ENCODE measurements at regions not wholly inside any gene's neighbourhood (a gene's known extent, or its start where the extent isn't known, plus 50 kb on each side); places are given as distances from the start of the nearest gene placed in this dataset.
A peak's percentile ranks its signal among the peaks of the same experiment; 100 is the strongest.

DNA sequence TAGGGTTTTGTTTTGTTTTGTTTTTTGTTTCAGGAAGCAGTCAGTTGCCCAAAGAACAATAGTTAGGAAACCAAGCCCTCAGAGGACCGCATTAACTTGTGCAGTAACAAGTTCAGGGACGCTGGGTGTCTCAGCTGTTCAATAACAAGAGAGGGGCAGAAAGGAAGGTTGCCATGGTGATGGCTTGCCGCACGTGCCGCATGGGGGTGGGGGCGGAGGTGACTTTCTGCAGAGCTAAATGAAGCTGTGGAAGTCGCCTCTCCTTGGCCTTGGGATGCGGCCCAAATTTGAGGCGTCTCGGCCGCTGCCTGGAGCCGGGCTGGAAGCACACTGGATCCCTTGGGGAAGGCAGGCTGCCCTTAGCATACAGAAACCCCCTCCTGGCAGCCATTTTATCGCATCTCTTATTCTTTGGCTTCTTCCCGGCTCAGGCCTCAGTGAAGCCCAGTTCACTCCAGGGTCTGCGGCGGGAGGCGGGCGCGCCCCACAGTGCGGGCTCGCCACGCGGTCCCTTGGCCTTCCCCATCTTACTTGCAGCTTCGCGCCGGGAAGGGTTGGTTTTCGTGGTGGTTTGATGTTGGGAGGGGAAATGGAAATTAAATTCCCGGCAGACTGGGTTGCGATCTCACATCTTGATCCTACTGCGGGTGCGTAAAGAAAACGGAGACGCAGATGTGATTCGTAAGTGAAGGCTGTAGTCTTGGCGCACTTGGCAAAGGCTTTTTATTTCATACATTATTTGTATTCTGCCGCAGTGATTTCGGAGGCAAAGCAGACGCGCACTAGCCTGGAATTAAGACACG lies 94.3 kb downstream of the SLC17A6 start:
- DNase-seq (ENCODE audit: low spot score in 2 of 2), result peak; percentile 17 to 18
- H3K9me3 ChIP-seq, result no peaks in the 10 kb centered on the region
- peaks cover 0 to 12% (median 0%) of the 10 kb centered on the region in 4 donors for H3K4me1 ChIP-seq
- peak overlapping the region; percentile 5 to 49 (median 26) for H3K4me3 ChIP-seq
- peak overlapping the region in 1 of 4 donors; percentile 34 for H3K27ac ChIP-seq
- H3K27me3 ChIP-seq, result no peaks in the 10 kb centered on the region
- no peaks in the 10 kb centered on the region for H3K36me3 ChIP-seq
- 5 to 22% methylated on average over 40 of the region's 40 CpGs for WGBS, 2 donors
- TF ChIP-seq POLR2A (IDR thresholded peaks at IDR 0.05) (no peak), EP300 (IDR thresholded peaks at IDR 0.05) (no peak), CTCF (IDR thresholded peaks at IDR 0.05) (no peak)

- 74 to 80% methylated on average over 3 of the region's 3 CpGs for WGBS, 2 donors
- no peaks in the 10 kb centered on the region for H3K36me3 ChIP-seq
- no peak for TF ChIP-seq CTCF (IDR thresholded peaks at IDR 0.05)
- no peak for TF ChIP-seq POLR2A (IDR thresholded peaks at IDR 0.05)
- TF ChIP-seq EP300 (IDR thresholded peaks at IDR 0.05), result no peak
These were observed 92.9 kb downstream of the SLC17A6 start for GRCh38 chr11:22431106-22431505.

DNA sequence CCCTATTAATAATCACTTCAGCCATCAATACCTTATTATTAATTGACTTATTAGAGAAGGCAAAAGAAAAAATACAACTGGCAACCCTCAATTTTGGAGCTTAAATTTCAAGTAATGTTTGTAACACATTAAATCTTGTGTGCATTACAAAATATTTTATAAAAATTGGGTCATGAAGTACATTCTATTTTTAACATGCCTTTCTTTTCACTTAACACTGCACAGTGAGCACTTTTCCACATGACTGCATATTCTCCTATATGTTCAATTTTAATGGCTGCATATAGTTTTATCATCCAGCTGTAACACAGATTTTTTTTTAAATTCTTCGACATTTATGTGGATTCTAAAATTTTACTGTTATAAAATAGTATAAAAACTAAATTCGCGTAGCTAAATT lies 92.5 kb downstream of the SLC17A6 start:
- WGBS, 2 donors, result 95 to 97% methylated on average over 3 of the region's 3 CpGs
- no peak for TF ChIP-seq POLR2A (IDR thresholded peaks at IDR 0.05)
- TF ChIP-seq CTCF (IDR thresholded peaks at IDR 0.05), result no peak
- no peak for TF ChIP-seq EP300 (IDR thresholded peaks at IDR 0.05)

More at GRCh38 chr11:22431106-22431505, 92.9 kb downstream of the SLC17A6 start:
- Histone ChIP-seq H3K4me1 (peaks cover 0 to 12% (median 0%) of the 10 kb centered on the region in 4 donors), H3K27me3 (no peaks in the 10 kb centered on the region), H3K4me3 (no peak overlapping the region), H3K9me3 (no peaks in the 10 kb centered on the region), H3K27ac (no peak overlapping the region)
- DNase-seq (ENCODE audit: low spot score in 2 of 2), result no peak

DNA sequence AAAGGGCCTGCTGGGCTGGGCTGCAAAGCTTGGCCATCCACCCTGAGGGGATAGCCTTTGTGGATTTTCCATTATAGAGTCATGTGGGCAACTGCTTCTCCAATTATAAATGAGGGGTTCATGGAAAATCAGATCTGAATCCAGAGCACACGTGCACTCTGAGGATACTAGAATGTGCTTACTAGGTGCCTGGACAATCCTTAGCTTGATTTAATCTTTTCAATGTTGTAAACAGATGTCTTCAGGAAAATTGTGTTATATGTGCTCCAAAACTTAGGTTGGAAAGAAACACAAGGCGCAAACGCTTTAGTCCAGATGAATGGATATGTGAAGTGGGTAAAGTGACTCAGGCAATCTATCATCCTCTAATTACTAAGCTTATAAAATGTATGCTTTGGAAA lies 92.0 kb downstream of the SLC17A6 start:
- TF ChIP-seq POLR2A (IDR thresholded peaks at IDR 0.05) (no peak), CTCF (IDR thresholded peaks at IDR 0.05) (no peak), EP300 (IDR thresholded peaks at IDR 0.05) (no peak)
- no peaks in the 10 kb centered on the region for H3K27me3 ChIP-seq
- 89 to 91% methylated on average over 3 of the region's 3 CpGs for WGBS, 2 donors
- no peak overlapping the region for H3K27ac ChIP-seq
- peaks cover 0 to 12% (median 0%) of the 10 kb centered on the region in 4 donors for H3K4me1 ChIP-seq
- H3K9me3 ChIP-seq, result no peaks in the 10 kb centered on the region
- DNase-seq (ENCODE audit: low spot score in 2 of 2), result no peak
- no peaks in the 10 kb centered on the region for H3K36me3 ChIP-seq
- no peak overlapping the region for H3K4me3 ChIP-seq

More for the DNA sequence above, 92.5 kb downstream of the SLC17A6 start:
- no peak for DNase-seq (ENCODE audit: low spot score in 2 of 2)
- peaks cover 0 to 12% (median 0%) of the 10 kb centered on the region in 4 donors for H3K4me1 ChIP-seq
- no peaks in the 10 kb centered on the region for H3K27me3 ChIP-seq
- no peaks in the 10 kb centered on the region for H3K36me3 ChIP-seq
- no peak overlapping the region for H3K27ac ChIP-seq
- H3K4me3 ChIP-seq, result no peak overlapping the region
- H3K9me3 ChIP-seq, result no peaks in the 10 kb centered on the region
